Left lobe of liver (tissue), 2 donors: ENCODE measurements at regions not wholly inside any gene's neighbourhood (a gene's known extent, or its start where the extent isn't known, plus 50 kb on each side); places are given as distances from the start of the nearest gene placed in this dataset.
"Not testable (repeated sequence)": the region's sequence is repeated elsewhere in the genome, so short reads cannot be mapped to it uniquely, and the experiment has no call there.

Experiments used
- ATAC-seq: fragments of 200-7000 bp; cut with Tn5 transposase; one replicate; pipeline ENCODE4 v1.9.1; 2020; ENCODE audit warnings: mild to moderate bottlenecking, moderate library complexity
- DNase-seq: peaks from one replicate; pipeline ENCODE4 v3.0.0-alpha.2; 2020; ENCODE audit warnings: low spot score
- donor health status: DM: no; HTN: no; CAD: no; lungs with moderate emphysema.
- donor health status: DM: no; HTN: yes; CAD: no.

GRCh38 chr4:73348185-73348584 is 55.9 kb upstream of the ALB start:
- DNase-seq (no peak), ATAC-seq (no peak)

- ATAC-seq (no peak), DNase-seq (no peak)
Observed at GRCh38 chr4:73347497-73347896, 56.6 kb upstream of the ALB start.

- DNase-seq (no peak), ATAC-seq (peak; percentile 42)
Observed at GRCh38 chr4:73345399-73345975, 58.6 kb upstream of the ALB start.

- ATAC-seq (no peak), DNase-seq (no peak)
Observed at GRCh38 chr4:73344106-73344505, 60.0 kb upstream of the ALB start.

- ATAC-seq (peak; percentile 66), DNase-seq (peak; percentile 68)
Observed at GRCh38 chr4:73343432-73343831, 60.7 kb upstream of the ALB start.

- ATAC-seq (peak; percentile 77), DNase-seq (peak; percentile 75)
Observed at GRCh38 chr4:73341454-73341853, 62.6 kb upstream of the ALB start.

GRCh38 chr4:73340917-73341316 is 63.2 kb upstream of the ALB start:
- ATAC-seq (no peak), DNase-seq (no peak)

- no peak for DNase-seq
- no peak for ATAC-seq
Observed at GRCh38 chr4:73335679-73336078, 68.4 kb upstream of the ALB start.

- ATAC-seq, DNase-seq: not testable (repeated sequence)
Observed at GRCh38 chr4:73332012-73332411, 72.1 kb upstream of the ALB start.

- no peak for ATAC-seq
Observed at GRCh38 chr4:73329300-73329699, 70.7 kb upstream of the ANKRD17 start.

GRCh38 chr4:73325776-73326175 is 67.2 kb upstream of the ANKRD17 start:
- ATAC-seq, DNase-seq: not testable (repeated sequence)

More at GRCh38 chr4:73329300-73329699, 70.7 kb upstream of the ANKRD17 start:
- DNase-seq = no peak

- DNase-seq = no peak
- peak; percentile 60 for ATAC-seq
Observed at GRCh38 chr4:73317092-73317491, 58.5 kb upstream of the ANKRD17 start.

GRCh38 chr4:73315091-73315490 is 56.5 kb upstream of the ANKRD17 start:
- ATAC-seq = peak; percentile 33
- no peak for DNase-seq

- peak; percentile 20 for ATAC-seq
- no peak for DNase-seq
Observed at GRCh38 chr4:73312967-73313366, 54.4 kb upstream of the ANKRD17 start.

GRCh38 chr4:73311428-73311827 is 52.8 kb upstream of the ANKRD17 start:
- ATAC-seq = peak; percentile 61
- DNase-seq = no peak

GRCh38 chr4:73309211-73309610 is 50.6 kb upstream of the ANKRD17 start:
- ATAC-seq (no peak), DNase-seq (no peak)
